Chondrocyte (in vitro differentiated cells): ENCODE measurements at regions not wholly inside any gene's neighbourhood (a gene's known extent, or its start where the extent isn't known, plus 50 kb on each side); places are given as distances from the start of the nearest gene placed in this dataset.
A peak's percentile ranks its signal among the peaks of the same experiment; 100 is the strongest.

Source experiments
- DNase-seq: peaks from one replicate; pipeline ENCODE4 v3.0.0; 2021; ENCODE audit warnings: mixed read lengths, low spot score
- H3K27ac Mint-ChIP-seq: one replicate; pipeline ENCODE4 v1.8.0; 2021; ENCODE audit warnings: mild to moderate bottlenecking, moderate library complexity, mixed read lengths; ENCODE audit not compliant: unreplicated experiment
- H3K27me3 Mint-ChIP-seq: 2 replicates; pipeline ENCODE4 v1.8.0; 2021; ENCODE audit warnings: low read depth, mixed read lengths
- H3K36me3 Mint-ChIP-seq: 2 replicates; pipeline ENCODE4 v1.8.0; 2021; ENCODE audit warnings: low read depth, mixed read lengths
- H3K4me1 Mint-ChIP-seq: 2 replicates; pipeline ENCODE4 v1.8.0; 2021; ENCODE audit warnings: low read depth, mild to moderate bottlenecking, mixed read lengths
- H3K4me3 Mint-ChIP-seq: one replicate; pipeline ENCODE4 v1.8.0; 2021; ENCODE audit warnings: mild to moderate bottlenecking, moderate library complexity, mixed read lengths; ENCODE audit not compliant: unreplicated experiment
- H3K9me3 Mint-ChIP-seq: 2 replicates; pipeline ENCODE4 v1.8.0; 2021; ENCODE audit warnings: low read depth, mixed read lengths
- TF ChIP-seq, protein P1 (sequence below): fragments of 200-600 bp; sonication (generic); IDR thresholded peaks from 2 replicates; pipeline ENCODE4 v1.5.0; 2021; ENCODE audit warnings: antibody characterized with exemption, mild to moderate bottlenecking, moderate library complexity

DNA sequence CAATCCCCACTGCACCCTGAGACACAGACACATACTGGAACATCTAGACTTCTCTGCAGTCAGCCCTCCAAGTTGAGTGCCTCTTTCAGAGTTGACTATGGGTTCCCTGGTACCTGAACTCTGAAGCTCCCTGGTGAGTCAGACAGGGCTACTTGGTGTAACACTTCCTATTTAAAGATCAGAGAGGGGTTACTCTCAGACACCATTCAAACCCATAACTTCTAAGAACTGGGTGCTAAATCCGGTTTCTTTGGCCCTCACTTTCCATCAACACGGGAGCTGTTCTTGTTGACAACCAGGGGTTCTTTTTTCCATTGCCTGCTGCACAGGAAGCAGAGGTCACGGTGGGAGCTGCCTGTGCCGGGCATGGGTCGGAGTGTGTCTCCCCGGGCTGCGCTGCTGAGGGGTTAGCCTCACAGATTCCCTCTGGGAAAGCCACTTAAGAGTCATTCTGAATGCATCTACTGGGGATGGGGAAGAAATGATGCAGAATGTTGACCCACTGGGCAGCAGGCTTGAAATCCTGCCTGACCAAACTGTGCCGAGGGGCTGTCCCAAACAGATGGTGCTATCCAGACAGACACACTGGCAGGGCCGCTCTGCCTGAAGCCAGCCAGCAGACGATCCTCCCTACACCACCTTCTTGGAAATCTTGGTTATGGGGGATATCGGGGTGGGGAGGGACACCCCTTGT is 74.1 kb downstream of the PITPNM2 start:
- Mint-ChIP-seq H3K4me3 (no peak overlapping the region), H3K27ac (no peak overlapping the region), H3K9me3 (no peaks in the 10 kb centered on the region), H3K4me1 (peaks cover 18% of the 10 kb centered on the region), H3K27me3 (no peaks in the 10 kb centered on the region), H3K36me3 (no peaks in the 10 kb centered on the region)
- TF ChIP-seq, protein P1, sequence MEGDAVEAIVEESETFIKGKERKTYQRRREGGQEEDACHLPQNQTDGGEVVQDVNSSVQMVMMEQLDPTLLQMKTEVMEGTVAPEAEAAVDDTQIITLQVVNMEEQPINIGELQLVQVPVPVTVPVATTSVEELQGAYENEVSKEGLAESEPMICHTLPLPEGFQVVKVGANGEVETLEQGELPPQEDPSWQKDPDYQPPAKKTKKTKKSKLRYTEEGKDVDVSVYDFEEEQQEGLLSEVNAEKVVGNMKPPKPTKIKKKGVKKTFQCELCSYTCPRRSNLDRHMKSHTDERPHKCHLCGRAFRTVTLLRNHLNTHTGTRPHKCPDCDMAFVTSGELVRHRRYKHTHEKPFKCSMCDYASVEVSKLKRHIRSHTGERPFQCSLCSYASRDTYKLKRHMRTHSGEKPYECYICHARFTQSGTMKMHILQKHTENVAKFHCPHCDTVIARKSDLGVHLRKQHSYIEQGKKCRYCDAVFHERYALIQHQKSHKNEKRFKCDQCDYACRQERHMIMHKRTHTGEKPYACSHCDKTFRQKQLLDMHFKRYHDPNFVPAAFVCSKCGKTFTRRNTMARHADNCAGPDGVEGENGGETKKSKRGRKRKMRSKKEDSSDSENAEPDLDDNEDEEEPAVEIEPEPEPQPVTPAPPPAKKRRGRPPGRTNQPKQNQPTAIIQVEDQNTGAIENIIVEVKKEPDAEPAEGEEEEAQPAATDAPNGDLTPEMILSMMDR = no peak
- DNase-seq = no peak

DNA sequence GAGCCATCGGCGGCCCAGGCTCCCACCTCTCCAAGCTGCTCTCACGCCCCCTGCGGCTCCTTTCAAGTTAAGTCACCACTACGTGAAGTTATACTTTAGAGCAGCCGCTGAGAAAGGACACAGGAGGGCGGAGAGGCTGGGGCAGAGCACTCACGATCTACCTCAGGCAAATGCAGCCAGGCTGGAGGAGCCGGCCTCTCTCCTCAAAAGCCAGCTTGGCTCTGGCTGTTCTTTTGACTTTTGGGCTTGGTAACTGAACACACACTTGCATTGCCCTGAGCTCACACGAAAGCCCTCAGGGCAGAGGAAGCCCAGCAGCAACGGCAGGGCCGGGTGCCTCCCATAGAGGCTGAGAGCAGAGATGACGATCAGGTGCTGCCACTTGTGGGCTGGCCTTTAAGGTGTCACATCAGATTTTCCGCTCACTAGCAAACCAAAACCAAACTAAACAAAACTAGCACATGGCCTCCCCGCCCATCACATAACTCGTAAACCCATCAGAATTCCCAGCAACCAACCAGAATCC is 75.2 kb downstream of the PITPNM2 start:
- Mint-ChIP-seq H3K4me1 (peaks cover 18% of the 10 kb centered on the region), H3K4me3 (no peak overlapping the region)

DNA sequence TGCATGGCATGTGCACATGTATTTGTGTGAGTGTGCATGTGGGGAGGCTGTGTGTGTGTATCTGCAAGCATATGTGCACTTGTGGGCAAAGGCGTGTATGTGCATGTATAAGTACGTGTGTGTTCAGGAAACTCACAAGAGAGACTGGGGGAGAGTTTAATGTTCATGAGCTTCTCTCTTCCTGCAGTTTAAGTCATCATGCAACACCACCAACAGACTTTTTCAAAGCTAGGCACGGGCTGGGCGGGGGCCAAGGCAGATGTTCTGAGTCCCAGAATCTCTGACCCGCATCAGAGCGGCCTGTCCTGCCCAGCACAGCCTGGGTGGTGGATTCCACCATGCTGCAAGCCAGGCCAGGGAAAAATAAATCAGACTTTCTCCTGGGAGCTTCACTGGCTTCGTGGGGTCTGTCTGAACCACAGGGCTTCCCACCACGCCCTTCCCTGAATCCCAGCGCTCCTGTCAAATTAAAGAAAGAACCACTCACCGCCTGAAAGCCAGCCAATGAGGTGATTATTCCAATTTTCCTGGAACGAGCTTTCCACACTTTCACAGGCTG is 75.7 kb downstream of the PITPNM2 start:
- Mint-ChIP-seq H3K27ac (no peak overlapping the region), H3K4me3 (no peak overlapping the region), H3K36me3 (no peaks in the 10 kb centered on the region), H3K4me1 (peaks cover 18% of the 10 kb centered on the region), H3K9me3 (no peaks in the 10 kb centered on the region), H3K27me3 (no peaks in the 10 kb centered on the region)
- TF ChIP-seq, protein P1 = no peak
- no peak for DNase-seq

More for the DNA sequence above, 75.2 kb downstream of the PITPNM2 start:
- Mint-ChIP-seq H3K27me3 (no peaks in the 10 kb centered on the region), H3K27ac (no peak overlapping the region), H3K36me3 (no peaks in the 10 kb centered on the region), H3K9me3 (no peaks in the 10 kb centered on the region)
- no peak for DNase-seq
- TF ChIP-seq, protein P1 = peak; percentile 30

DNA sequence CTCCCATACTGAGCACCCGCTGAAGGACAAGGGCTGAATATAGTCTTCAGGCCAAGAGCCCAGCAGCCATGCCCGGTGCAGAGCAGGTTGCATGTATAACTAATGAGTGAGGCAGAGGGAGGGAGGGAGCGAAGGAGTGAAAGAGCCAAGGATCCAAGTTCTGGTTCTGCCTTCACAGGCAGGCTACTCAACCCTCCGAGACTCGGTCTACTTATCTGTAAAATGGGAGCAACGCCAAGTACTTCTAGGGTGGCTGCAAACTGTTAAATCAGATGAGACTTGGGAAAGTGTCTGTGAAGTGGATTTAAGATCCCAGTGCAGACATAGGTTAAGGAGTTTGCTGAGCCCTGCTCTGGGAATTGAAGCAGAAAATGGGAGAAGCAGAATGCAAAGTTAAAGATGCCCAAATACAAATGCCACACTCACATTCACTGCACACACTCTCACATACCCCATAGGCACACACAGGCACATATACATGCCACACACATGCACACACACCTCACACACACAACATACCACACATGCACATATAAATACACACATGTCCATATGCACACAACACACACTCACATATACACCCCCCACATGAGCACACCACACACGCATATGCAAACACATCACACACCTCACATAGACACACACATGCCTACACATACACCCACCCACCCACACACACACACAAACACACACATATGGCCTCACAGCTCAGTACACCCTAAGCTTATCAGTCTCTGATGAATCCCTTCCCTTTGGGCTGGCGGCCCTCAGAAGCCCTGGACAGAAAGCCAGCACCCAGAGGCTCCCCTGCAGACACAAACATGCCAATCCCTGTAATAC is 76.7 kb downstream of the PITPNM2 start:
- H3K36me3 Mint-ChIP-seq = no peaks in the 10 kb centered on the region
- DNase-seq = no peak
- H3K27me3 Mint-ChIP-seq = no peaks in the 10 kb centered on the region
- no peak overlapping the region for H3K27ac Mint-ChIP-seq
- peaks cover 18% of the 10 kb centered on the region for H3K4me1 Mint-ChIP-seq
- TF ChIP-seq, protein P1 = no peak
- no peaks in the 10 kb centered on the region for H3K9me3 Mint-ChIP-seq
- no peak overlapping the region for H3K4me3 Mint-ChIP-seq

DNA sequence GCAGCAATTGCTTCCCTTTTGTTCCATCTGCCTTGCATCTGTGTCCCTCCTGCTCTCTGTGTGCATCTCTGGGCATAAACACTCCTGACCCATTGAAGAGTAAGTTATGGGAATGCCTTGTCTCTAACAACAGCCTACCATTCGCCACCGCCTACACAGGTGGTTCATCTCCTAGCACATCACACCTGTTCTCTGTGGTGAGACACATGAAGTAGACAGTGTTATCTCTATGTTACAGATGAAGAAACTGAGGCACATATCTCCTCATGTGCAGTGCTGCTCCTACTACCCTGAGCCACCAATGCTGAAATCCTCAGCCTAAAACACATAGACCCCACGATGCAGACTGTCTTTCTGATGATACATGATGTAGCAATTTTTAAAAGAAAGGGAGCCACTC is 77.6 kb downstream of the PITPNM2 start:
- H3K36me3 Mint-ChIP-seq = no peaks in the 10 kb centered on the region
- H3K27me3 Mint-ChIP-seq = no peaks in the 10 kb centered on the region
- H3K4me1 Mint-ChIP-seq = peaks cover 18% of the 10 kb centered on the region
- no peaks in the 10 kb centered on the region for H3K9me3 Mint-ChIP-seq
- TF ChIP-seq, protein P1 = no peak
- no peak overlapping the region for H3K27ac Mint-ChIP-seq
- no peak for DNase-seq
- H3K4me3 Mint-ChIP-seq = no peak overlapping the region
